Activated CD4-positive, alpha-beta T cell treated with anti-CD3 and anti-CD28 coated beads, Interleukin-2, amount 50 U/mL, for 24 hours (primary cell): ENCODE measurements at regions not wholly inside any gene's neighbourhood (a gene's known extent, or its start where the extent isn't known, plus 50 kb on each side); places are given as distances from the start of the nearest gene placed in this dataset.

ENCODE experiments used
- DNase-seq, 2 donors: peaks; one replicate each; pipeline ENCODE4 v3.0.0-alpha.2; 2020; ENCODE audit warnings: low read depth in 1 of 2, low spot score in 1 of 2

GRCh38 chr2:191604154-191604553, 73.8 kb upstream of the NABP1 start:
- DNase-seq, result no peak

- no peak for DNase-seq
Observed at GRCh38 chr2:191607096-191607495, 70.8 kb upstream of the NABP1 start.

- DNase-seq, result no peak
Observed at GRCh38 chr2:191610756-191611155, 67.2 kb upstream of the NABP1 start.

GRCh38 chr2:191611614-191612013, 66.3 kb upstream of the NABP1 start:
- no peak for DNase-seq

- no peak for DNase-seq
Observed at GRCh38 chr2:191612496-191612895, 65.4 kb upstream of the NABP1 start.

GRCh38 chr2:191614759-191615158, 63.2 kb upstream of the NABP1 start:
- no peak for DNase-seq

- no peak for DNase-seq
Observed at GRCh38 chr2:191615596-191615995, 62.3 kb upstream of the NABP1 start.

- peak in 1 of 2 donors; percentile 63 for DNase-seq
Observed at GRCh38 chr2:191617575-191617974, 60.4 kb upstream of the NABP1 start.

GRCh38 chr2:191618046-191618780, 59.7 kb upstream of the NABP1 start:
- DNase-seq, result no peak

GRCh38 chr2:191618786-191619185, 59.1 kb upstream of the NABP1 start:
- no peak for DNase-seq

- DNase-seq, result no peak
Observed at GRCh38 chr2:191620144-191620543, 57.8 kb upstream of the NABP1 start.

- no peak for DNase-seq
Observed at GRCh38 chr2:191622374-191623320, 55.3 kb upstream of the NABP1 start.

- DNase-seq, result no peak
Observed at GRCh38 chr2:191625016-191625415, 52.9 kb upstream of the NABP1 start.

GRCh38 chr2:191625446-191625845, 52.5 kb upstream of the NABP1 start:
- DNase-seq, result no peak

GRCh38 chr2:191626497-191627151, 51.3 kb upstream of the NABP1 start:
- DNase-seq, result no peak

GRCh38 chr2:191627518-191627917, 50.4 kb upstream of the NABP1 start:
- no peak for DNase-seq
